ENCODE measurements at regions not wholly inside any gene's neighbourhood (a gene's known extent, or its start where the extent isn't known, plus 50 kb on each side); places are given as distances from the start of the nearest gene placed in this dataset.

GRCh38 chr14:97723819-97724218 lies 926.6 kb downstream of the VRK1 start:
- Histone ChIP-seq H4K20me1 (replicated peaks; ENCODE audit: control insufficient read depth, extremely low read depth, insufficient read depth, low read length) (no peaks in the 10 kb centered on the region), H3K36me3 (ENCODE audit: control insufficient read depth in 2 of 2, extremely low read depth in 1 of 2, insufficient read depth in 2 of 2, low read length in 2 of 2) (no peaks in the 10 kb centered on the region), H3K79me2 (ENCODE audit: control insufficient read depth, insufficient read depth, low read length) (no peaks in the 10 kb centered on the region), H3K27me3 (ENCODE audit: control insufficient read depth in 2 of 2, insufficient read depth in 2 of 2, low read length in 2 of 2) (no peaks in the 10 kb centered on the region), H3K4me1 (ENCODE audit: control insufficient read depth, extremely low read depth, insufficient read depth, low read length) (no peaks in the 10 kb centered on the region), H3K4me3 (replicated peaks in 1 of 3; ENCODE audit: insufficient read depth in 1 of 3, low read depth in 1 of 3, low read length in 3 of 3) (no peak overlapping the region), H3K4me2 (ENCODE audit: insufficient read depth, low read length) (no peak overlapping the region), H2AFZ (ENCODE audit: low read depth, low read length) (no peak overlapping the region), H3K9me3 (replicated peaks; ENCODE audit: control insufficient read depth, insufficient read depth, low read length) (peaks cover 2% of the 10 kb centered on the region), H3K9ac (replicated peaks; ENCODE audit: extremely low read depth, insufficient read depth, low read length) (no peak overlapping the region), H3K9me1 (replicated peaks; ENCODE audit: control insufficient read depth, extremely low read depth, insufficient read depth, low read length) (no peaks in the 10 kb centered on the region), H3K27ac (ENCODE audit: insufficient read depth, low read depth, low read length) (no peak overlapping the region)
- BruUV-seq (replicated peaks), result no TSS peak
- ChIA-PET POLR2A (no interaction called here), CTCF (no interaction called here)
- FAIRE-seq (no peak), DNase-seq (ENCODE audit: low read depth, low spot score) (no peak)
- dilution Hi-C loops (cut with MboI; ENCODE audit: extremely low pct_ligation_motif_present, low sequenced_read_pairs), result no loop called here
- intact Hi-C loops (cut with micrococcal nuclease), result no loop called here
- TF ChIP-seq GATA2 (IDR thresholded peaks at IDR 0.05; ENCODE audit: insufficient read depth, insufficient read length, low read depth, low read length) (no peak), POLR2A (IDR thresholded peaks at IDR 0.05; ENCODE audit: low read depth, low read length) (no peak), EZH2 (IDR thresholded peaks at IDR 0.05; ENCODE audit: borderline replicate concordance, low read depth, low read length, severe bottlenecking) (no peak), FOS (IDR thresholded peaks at IDR 0.05; ENCODE audit: borderline replicate concordance, insufficient read depth, low read length) (no peak), CTCF (IDR thresholded peaks at IDR 0.05; ENCODE audit: extremely low read depth in 1 of 2, insufficient read depth in 1 of 2, low read depth in 1 of 2, low read length in 2 of 2) (no peak), JUN (IDR thresholded peaks at IDR 0.05; ENCODE audit: borderline replicate concordance, insufficient read depth, insufficient read length, low read depth) (no peak), POLR2AphosphoS5 (IDR thresholded peaks at IDR 0.05; ENCODE audit: insufficient read depth, low read depth, low read length) (no peak), MYC (IDR thresholded peaks at IDR 0.05; ENCODE audit: low read depth, low read length) (no peak)
- TF ChIP-seq, protein P1, sequence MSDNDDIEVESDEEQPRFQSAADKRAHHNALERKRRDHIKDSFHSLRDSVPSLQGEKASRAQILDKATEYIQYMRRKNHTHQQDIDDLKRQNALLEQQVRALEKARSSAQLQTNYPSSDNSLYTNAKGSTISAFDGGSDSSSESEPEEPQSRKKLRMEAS (IDR thresholded peaks at IDR 0.05; ENCODE audit: insufficient read depth, insufficient read length), result no peak
